H1 (cell line): ENCODE measurements at regions not wholly inside any gene's neighbourhood (a gene's known extent, or its start where the extent isn't known, plus 50 kb on each side); places are given as distances from the start of the nearest gene placed in this dataset.

Source experiments
- CTCF ChIP-seq, 3 experiments: IDR thresholded peaks; 1 replicate in 2 of 3; 2 replicates in 1 of 3; pipeline versions ENCODE4 v1.5.1 to v1.6.1; 2011; ENCODE audit warnings: low read length in 3 of 3, mild to moderate bottlenecking in 3 of 3, inconsistent platforms in 2 of 3, low read depth in 1 of 3, moderate library complexity in 1 of 3; ENCODE audit not compliant: insufficient read depth in 1 of 3; ENCODE audit errors: control extremely low read depth in 1 of 3
- JUN ChIP-seq: IDR thresholded peaks from 2 replicates; pipeline ENCODE4 v1.6.1; 2011; ENCODE audit warnings: low read depth, mild to moderate bottlenecking, improper control_type of control experiment, low read length
- MAFK ChIP-seq: IDR thresholded peaks from 2 replicates; pipeline ENCODE4 v1.6.1; 2012; ENCODE audit warnings: low read depth, mild to moderate bottlenecking, improper control_type of control experiment, low read length
- MAX ChIP-seq: IDR thresholded peaks from 2 replicates; pipeline ENCODE4 v1.6.1; 2012; ENCODE audit warnings: inconsistent platforms
- POLR2A ChIP-seq, 2 experiments: IDR thresholded peaks; 1 replicate in 1 of 2; 2 replicates in 1 of 2; pipeline ENCODE4 v1.6.1; 2011; ENCODE audit warnings: low read depth in 2 of 2, low read length in 2 of 2, mild to moderate bottlenecking in 2 of 2; ENCODE audit errors: control extremely low read depth in 1 of 2
- RNF2 ChIP-seq: fragments of 200-900, 300-1000 bp; sonication (generic); IDR thresholded peaks from 2 replicates; pipeline ENCODE4 v1.7.1; 2016; ENCODE audit warnings: borderline replicate concordance, low read depth, mild to moderate bottlenecking, antibody characterized with exemption, low read length; ENCODE audit not compliant: poor library complexity, severe bottlenecking; ENCODE audit errors: missing control alignments
- SRF ChIP-seq: IDR thresholded peaks from 2 replicates; pipeline ENCODE4 v1.6.1; 2011; ENCODE audit warnings: mild to moderate bottlenecking, low read depth, low read length, moderate library complexity
- TAF1 ChIP-seq: IDR thresholded peaks from 2 replicates; pipeline ENCODE4 v1.6.1; 2011; ENCODE audit warnings: mild to moderate bottlenecking, low read depth, low read length
- TBP ChIP-seq: IDR thresholded peaks from 2 replicates; pipeline ENCODE4 v1.6.1; 2011; ENCODE audit warnings: low read depth, low read length, improper control_type of control experiment

- TF ChIP-seq CTCF (IDR thresholded peaks at IDR 0.05; ENCODE audit: control extremely low read depth in 1 of 3, insufficient read depth in 1 of 3, low read depth in 1 of 3, low read length in 3 of 3): no peak
- TF ChIP-seq TAF1: no peak
- no peak for TF ChIP-seq MAFK
- no peak for TF ChIP-seq TBP
- no peak for TF ChIP-seq SRF
- no peak for TF ChIP-seq JUN
- TF ChIP-seq POLR2A (IDR thresholded peaks at IDR 0.05; ENCODE audit: control extremely low read depth in 1 of 2, low read depth in 2 of 2, low read length in 2 of 2): no peak
- no peak for TF ChIP-seq RNF2
- TF ChIP-seq MAX: no peak
These were observed 965.5 kb upstream of the IGFBP7 start for GRCh38 chr4:58075724-58076123.
